Epithelial cell of esophagus (primary cell): ENCODE measurements at regions not wholly inside any gene's neighbourhood (a gene's known extent, or its start where the extent isn't known, plus 50 kb on each side); places are given as distances from the start of the nearest gene placed in this dataset.

Source experiments
- DNase-seq: peaks from one replicate; pipeline ENCODE4 v3.0.0; 2010; ENCODE audit warnings: low read depth
- H3K4me3 ChIP-seq: 2 replicates; pipeline ENCODE4 v1.5.1; 2011; ENCODE audit warnings: mild to moderate bottlenecking, low read length, control low read depth
- TF ChIP-seq, protein P1 (sequence below): IDR thresholded peaks from 2 replicates; pipeline ENCODE4 v1.5.1; 2011; ENCODE audit warnings: low read depth, mild to moderate bottlenecking, low read length, control low read depth, inconsistent platforms; ENCODE audit not compliant: insufficient read depth; ENCODE audit errors: missing control alignments

DNA sequence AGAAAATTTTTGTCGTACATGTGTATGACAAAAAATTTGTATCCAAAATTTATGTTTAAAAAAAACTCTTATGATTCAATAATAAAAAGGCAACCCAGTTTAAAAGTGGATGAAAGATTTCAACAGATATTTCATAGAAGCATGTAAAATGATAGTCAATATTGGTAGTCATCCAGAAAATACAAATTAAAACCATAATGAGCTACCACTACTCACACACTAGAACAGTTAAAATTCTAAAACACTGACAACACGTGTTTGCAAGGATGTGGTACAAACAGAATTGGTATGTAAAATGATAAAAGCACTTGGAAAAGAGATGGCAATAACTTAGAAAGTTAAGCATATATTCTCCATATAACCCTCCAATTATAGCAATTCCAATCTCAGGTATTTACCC lies 303.0 kb upstream of the NR2F2 start:
- no peak overlapping the region for H3K4me3 ChIP-seq
- TF ChIP-seq, protein P1, sequence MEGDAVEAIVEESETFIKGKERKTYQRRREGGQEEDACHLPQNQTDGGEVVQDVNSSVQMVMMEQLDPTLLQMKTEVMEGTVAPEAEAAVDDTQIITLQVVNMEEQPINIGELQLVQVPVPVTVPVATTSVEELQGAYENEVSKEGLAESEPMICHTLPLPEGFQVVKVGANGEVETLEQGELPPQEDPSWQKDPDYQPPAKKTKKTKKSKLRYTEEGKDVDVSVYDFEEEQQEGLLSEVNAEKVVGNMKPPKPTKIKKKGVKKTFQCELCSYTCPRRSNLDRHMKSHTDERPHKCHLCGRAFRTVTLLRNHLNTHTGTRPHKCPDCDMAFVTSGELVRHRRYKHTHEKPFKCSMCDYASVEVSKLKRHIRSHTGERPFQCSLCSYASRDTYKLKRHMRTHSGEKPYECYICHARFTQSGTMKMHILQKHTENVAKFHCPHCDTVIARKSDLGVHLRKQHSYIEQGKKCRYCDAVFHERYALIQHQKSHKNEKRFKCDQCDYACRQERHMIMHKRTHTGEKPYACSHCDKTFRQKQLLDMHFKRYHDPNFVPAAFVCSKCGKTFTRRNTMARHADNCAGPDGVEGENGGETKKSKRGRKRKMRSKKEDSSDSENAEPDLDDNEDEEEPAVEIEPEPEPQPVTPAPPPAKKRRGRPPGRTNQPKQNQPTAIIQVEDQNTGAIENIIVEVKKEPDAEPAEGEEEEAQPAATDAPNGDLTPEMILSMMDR: no peak
- DNase-seq: no peak

DNA sequence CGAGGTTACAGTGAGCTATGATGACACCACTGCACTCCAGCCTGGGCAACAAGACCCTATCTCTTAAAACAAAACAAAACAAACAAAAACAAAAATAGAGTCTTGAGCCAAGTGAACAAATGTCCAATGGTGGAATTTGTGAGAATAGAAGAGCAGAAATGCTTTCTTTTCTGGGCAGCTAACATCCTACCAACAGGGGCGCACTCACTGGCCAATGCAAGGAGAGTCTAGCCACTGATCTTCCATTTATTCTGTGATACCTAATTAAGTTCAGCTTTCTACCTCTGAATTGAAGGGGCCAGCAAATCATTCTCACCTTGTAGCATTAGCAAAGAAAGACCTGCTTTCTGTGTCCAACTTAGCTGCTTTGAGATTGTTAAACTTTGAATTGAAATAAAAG lies 301.9 kb upstream of the NR2F2 start:
- TF ChIP-seq, protein P1: no peak
- no peak for DNase-seq
- H3K4me3 ChIP-seq: no peak overlapping the region

DNA sequence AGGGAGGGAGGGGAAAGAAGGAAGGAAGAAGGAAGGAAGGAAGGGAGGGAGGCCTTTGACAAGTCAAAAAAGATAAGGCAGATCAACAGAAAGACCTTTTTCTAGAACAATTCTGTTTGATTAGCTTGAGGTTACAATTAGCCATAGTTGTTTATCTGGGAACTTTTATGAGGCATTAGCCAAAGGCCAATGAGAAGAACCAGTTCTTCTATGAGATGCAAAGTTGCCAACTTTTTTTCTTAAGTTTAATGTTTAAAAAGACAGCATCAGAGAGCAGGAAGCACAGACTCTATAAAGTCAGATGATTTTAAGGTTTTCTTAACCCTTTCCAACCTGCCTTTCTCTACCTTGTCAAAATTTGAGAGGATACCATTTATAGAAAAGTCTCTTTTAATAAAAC lies 301.3 kb upstream of the NR2F2 start:
- no peak for DNase-seq
- TF ChIP-seq, protein P1: no peak
- no peak overlapping the region for H3K4me3 ChIP-seq

DNA sequence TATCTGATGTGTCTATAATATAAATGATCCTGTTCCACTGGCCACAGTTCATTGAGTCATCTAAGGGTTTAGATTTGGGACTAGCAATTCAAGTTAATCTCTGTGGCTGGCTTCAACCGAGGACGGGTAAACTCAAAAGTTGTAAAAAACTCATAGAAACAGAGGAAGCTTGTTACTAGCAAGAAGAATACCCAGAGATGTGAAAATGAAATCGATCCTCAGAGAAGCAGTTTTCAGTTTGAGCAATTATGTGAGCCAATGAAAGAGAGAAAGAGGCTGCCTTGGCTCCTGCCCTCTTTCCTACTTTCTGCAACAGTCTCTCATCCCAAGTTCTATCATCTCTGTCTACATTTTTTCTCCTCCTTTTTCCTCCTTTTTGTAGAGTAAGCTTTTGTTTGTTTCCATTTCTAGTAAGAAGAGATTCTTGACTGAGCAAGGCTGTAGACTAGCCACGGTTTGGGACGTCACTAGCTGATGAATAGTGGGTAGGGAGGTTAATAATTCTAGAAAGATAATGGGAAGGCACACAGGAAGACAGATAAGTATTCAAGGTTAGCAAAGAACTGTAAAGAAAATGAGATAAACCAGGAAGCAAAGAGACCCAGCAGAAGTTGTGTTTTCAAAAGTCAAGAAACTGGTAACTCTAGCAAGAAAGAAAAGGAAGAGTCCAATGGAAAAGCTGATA lies 298.9 kb upstream of the NR2F2 start:
- DNase-seq: no peak
- TF ChIP-seq, protein P1: no peak
- no peak overlapping the region for H3K4me3 ChIP-seq

DNA sequence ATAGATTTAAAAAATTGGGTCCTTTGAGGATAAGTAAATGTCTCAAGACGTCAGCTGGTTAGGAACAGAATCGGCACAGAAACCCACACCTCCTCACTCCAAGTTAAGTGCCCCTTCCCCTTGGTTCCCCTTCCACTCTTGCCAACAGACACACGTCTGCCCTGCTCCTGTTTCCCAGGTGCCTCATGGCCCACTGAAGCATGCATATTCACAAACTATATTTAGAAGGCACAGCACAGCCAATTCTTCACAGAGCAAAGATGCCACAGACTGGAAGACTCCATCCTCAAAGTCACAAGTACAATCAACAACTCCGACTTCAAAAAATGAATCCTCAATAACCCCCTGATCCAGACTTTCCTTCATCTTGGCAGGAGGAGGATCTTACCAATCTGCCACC lies 295.4 kb upstream of the NR2F2 start:
- TF ChIP-seq, protein P1: no peak
- H3K4me3 ChIP-seq: no peak overlapping the region
- no peak for DNase-seq

DNA sequence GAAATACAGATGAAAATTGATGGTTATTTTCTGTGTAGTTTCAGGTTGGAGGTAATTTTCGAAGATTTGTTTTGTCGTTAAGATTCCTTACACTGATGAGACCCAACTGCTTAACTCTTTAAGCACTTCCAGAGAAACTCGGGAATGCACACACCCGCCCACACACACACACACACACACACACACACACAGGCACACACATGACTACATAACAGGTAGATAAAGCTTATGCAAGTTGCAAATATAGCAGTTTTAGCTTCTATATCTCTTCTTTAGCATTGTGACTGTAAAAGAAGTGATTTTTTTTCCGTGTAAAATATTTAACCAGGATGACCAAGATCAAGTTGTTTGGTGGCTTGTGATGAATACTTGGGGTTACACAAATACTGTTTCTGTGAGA lies 294.9 kb upstream of the NR2F2 start:
- DNase-seq: no peak
- TF ChIP-seq, protein P1: no peak
- H3K4me3 ChIP-seq: no peak overlapping the region

DNA sequence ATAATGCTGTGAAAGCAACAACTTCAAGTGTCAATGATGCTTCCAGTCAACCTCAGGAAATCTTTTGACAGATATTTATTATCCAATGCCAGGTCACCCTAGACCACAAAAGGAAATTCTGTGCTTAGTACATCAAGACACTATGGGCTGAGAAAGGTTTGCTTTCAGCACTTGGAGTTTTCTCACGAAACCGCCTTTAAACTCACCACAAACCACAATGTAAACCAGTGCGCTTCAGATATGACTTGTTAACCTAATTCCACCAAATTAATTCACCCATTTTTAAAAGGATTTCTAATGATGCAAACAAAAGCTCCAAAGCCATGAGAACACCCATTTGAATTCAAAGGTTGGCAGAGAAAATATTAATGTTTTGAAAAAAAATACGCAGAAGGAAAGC lies 292.9 kb upstream of the NR2F2 start:
- no peak overlapping the region for H3K4me3 ChIP-seq
- no peak for DNase-seq
- TF ChIP-seq, protein P1: no peak
